ENCODE measurements at regions not wholly inside any gene's neighbourhood (a gene's known extent, or its start where the extent isn't known, plus 50 kb on each side); places are given as distances from the start of the nearest gene placed in this dataset.

GRCh38 chr14:71190770-71191374 is 283.6 kb downstream of the PCNX1 start:
- ChIA-PET POLR2A (ENCODE audit: low non-redundant PET) (no interaction called here), CTCF (no interaction called here)
- DNase-seq (ENCODE audit: low spot score) = no peak
- no peak overlapping the region for H3K27ac ChIP-seq
- TF ChIP-seq CTCF (conservative IDR thresholded peaks at IDR 0.05; ENCODE audit: low read depth) = no peak

DNA sequence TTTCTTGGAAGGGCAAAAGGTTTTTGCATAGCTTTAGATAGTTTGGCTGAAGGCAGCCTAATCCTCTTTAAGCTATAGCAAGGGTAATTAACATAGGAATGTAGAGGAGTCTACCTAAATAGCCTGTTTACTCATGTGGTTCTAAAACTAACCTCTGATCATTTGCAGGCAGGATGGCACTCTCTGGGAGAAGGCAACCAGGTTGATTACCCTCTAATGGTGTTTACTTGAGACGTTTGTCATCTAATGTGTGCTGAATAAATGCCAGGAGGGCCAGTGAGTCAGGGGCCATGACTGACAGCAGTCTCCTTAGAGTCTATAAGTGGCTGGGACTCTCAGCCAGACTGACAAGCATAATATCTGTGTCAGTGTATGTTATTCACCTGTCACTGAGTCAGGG is 286.4 kb downstream of the PCNX1 start:
- no peak for TF ChIP-seq CTCF (conservative IDR thresholded peaks at IDR 0.05; ENCODE audit: low read depth)
- DNase-seq (ENCODE audit: low spot score) = no peak
- H3K27ac ChIP-seq = no peak overlapping the region
- CTCF ChIA-PET = no interaction called here
- POLR2A ChIA-PET (ENCODE audit: low non-redundant PET) = no interaction called here

- DNase-seq (ENCODE audit: low spot score) = no peak
- no peak overlapping the region for H3K27ac ChIP-seq
- ChIA-PET POLR2A (ENCODE audit: low non-redundant PET) (no interaction called here), CTCF (no interaction called here)
- no peak for TF ChIP-seq CTCF (conservative IDR thresholded peaks at IDR 0.05; ENCODE audit: low read depth)
Measured at GRCh38 chr14:71194251-71194650, 287.0 kb downstream of the PCNX1 start.

GRCh38 chr14:71196921-71197320 is 289.7 kb downstream of the PCNX1 start:
- POLR2A ChIA-PET (ENCODE audit: low non-redundant PET) = no interaction called here
- no peak overlapping the region for H3K27ac ChIP-seq
- DNase-seq (ENCODE audit: low spot score) = no peak
- CTCF ChIA-PET = interaction anchor here (0.6 kb wide), 1 partner anchor 58 kb away, joined by 4 read pairs; no protein-coding TSS in a partner anchor
- TF ChIP-seq CTCF (conservative IDR thresholded peaks at IDR 0.05; ENCODE audit: low read depth) = no peak

DNA sequence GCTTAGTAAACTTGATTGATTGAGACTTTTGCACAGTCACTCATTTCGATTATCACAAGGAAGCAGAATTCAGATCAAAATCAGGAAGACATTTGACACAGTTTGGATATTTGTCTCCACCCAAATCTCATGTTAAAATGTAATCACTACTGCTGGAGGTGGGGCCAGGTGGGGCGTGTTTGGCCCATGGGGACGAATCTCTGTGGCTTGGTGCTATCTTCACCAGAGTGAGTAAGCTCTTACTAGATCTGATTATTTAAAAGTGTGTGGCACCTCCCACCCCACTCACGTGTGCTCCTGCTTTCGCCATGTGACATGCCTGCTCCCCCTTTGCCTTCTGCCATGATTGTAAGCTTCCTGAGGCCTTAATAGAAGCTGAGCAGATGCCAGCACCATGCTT is 291.4 kb downstream of the PCNX1 start:
- no peak overlapping the region for H3K27ac ChIP-seq
- DNase-seq (ENCODE audit: low spot score) = no peak
- TF ChIP-seq CTCF (conservative IDR thresholded peaks at IDR 0.05; ENCODE audit: low read depth) = no peak
- ChIA-PET CTCF (no interaction called here), POLR2A (ENCODE audit: low non-redundant PET) (no interaction called here)

DNA sequence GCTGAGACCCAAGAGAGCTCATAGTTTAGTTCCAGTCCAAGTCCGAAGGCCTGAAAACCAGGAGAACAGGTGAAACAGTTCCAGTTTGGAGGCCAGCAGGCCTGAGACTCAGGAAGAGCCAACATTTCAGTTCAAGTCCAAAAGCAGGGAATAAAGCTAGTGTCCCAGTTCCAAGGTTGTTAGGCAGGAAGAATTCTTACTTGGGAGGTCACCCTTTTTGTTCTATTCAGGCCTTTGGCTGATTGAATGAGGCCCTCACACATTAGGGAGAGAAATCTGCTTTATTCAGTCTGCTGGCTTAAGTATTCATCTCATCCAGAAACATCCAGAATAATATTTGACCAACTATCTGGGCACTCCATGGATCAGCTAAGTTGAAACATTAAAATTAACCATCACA is 294.6 kb downstream of the PCNX1 start:
- TF ChIP-seq CTCF (conservative IDR thresholded peaks at IDR 0.05; ENCODE audit: low read depth) = no peak
- no peak overlapping the region for H3K27ac ChIP-seq
- DNase-seq (ENCODE audit: low spot score) = no peak
- ChIA-PET CTCF (no interaction called here), POLR2A (ENCODE audit: low non-redundant PET) (no interaction called here)

DNA sequence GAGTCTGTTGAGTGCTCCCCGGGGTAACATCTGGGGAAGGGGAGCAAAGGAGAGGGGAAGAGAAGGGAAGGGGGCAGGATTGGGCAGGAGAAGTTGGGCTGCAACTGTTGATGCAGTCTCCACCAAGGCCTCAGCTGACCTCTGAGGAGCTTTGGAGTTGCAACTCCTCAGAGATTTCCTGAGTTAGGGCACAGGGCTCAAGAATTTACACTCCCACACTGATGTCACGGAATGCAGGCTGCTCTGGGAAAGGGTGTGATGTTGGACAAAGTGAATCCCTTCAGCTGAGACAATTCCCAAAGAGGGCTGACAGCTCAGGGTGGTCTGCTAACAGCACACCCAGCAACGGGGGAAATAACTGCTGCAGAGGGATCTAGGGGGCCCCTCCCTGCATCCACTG is 295.6 kb downstream of the PCNX1 start:
- POLR2A ChIA-PET (ENCODE audit: low non-redundant PET) = no interaction called here
- DNase-seq (ENCODE audit: low spot score) = no peak
- CTCF ChIA-PET = no interaction called here
- no peak overlapping the region for H3K27ac ChIP-seq
- no peak for TF ChIP-seq CTCF (conservative IDR thresholded peaks at IDR 0.05; ENCODE audit: low read depth)
